Lung (tissue), 11 donors: ENCODE measurements at regions not wholly inside any gene's neighbourhood (a gene's known extent, or its start where the extent isn't known, plus 50 kb on each side); places are given as distances from the start of the nearest gene placed in this dataset.

ENCODE experiments used
- ATAC-seq: fragments of 200-7000 bp; cut with Tn5 transposase; one replicate; pipeline ENCODE4 v1.9.1; 2020; ENCODE audit warnings: moderate number of reproducible peaks; ENCODE audit not compliant: insufficient read depth, low FRiP score
- DNase-seq, 3 donors: peaks; one replicate each; pipeline ENCODE4 v3.0.0-alpha.2; 2013 to 2017
- H3K27ac ChIP-seq, 2 donors: one replicate each; pipeline ENCODE4 v1.5.1; 2013; ENCODE audit warnings: mild to moderate bottlenecking in 2 of 2, moderate library complexity in 2 of 2, control low read depth in 1 of 2, inconsistent platforms in 1 of 2, low read depth in 1 of 2, low read length in 1 of 2
- H3K27me3 ChIP-seq, 3 donors: one replicate each; pipeline ENCODE4 v1.5.1; 2013; ENCODE audit warnings: low read length in 2 of 3; ENCODE audit not compliant: control insufficient read depth in 3 of 3, insufficient read depth in 3 of 3
- H3K36me3 ChIP-seq, 4 donors: one replicate each; pipeline ENCODE4 v1.5.1; 2013; ENCODE audit warnings: low read length in 4 of 4, mild to moderate bottlenecking in 1 of 4, moderate library complexity in 1 of 4; ENCODE audit not compliant: control insufficient read depth in 4 of 4, insufficient read depth in 4 of 4
- H3K4me1 ChIP-seq, 5 donors: one replicate each; pipeline ENCODE4 v1.5.1; 2013; ENCODE audit warnings: low read length in 5 of 5, mild to moderate bottlenecking in 2 of 5, moderate library complexity in 1 of 5; ENCODE audit not compliant: control insufficient read depth in 5 of 5, insufficient read depth in 5 of 5
- H3K4me3 ChIP-seq: one replicate; pipeline ENCODE4 v1.5.1; 2013; ENCODE audit warnings: mild to moderate bottlenecking, control low read depth, moderate library complexity
- H3K9ac ChIP-seq, 2 donors: one replicate each; pipeline ENCODE4 v1.5.1; 2013; ENCODE audit warnings: low read length in 2 of 2, control low read depth in 1 of 2; ENCODE audit not compliant: insufficient read depth in 1 of 2
- H3K9me3 ChIP-seq, 4 donors: one replicate each; pipeline ENCODE4 v1.5.1; 2013; ENCODE audit warnings: low read length in 3 of 4, mild to moderate bottlenecking in 1 of 4, moderate library complexity in 1 of 4; ENCODE audit not compliant: control insufficient read depth in 4 of 4, insufficient read depth in 3 of 4
- CTCF ChIP-seq: IDR thresholded peaks from 2 replicates; pipeline ENCODE4 v1.5.1; 2012; ENCODE audit warnings: mild to moderate bottlenecking; ENCODE audit errors: control extremely low read depth, extremely low read depth
- WGBS, 2 donors: extraction: QIAGEN DNeasy Blood & Tissue Kit; methylation state at CpG; one replicate each; pipeline ENCODE4 v1.1.7; 2013; 5-methylcytosine and 5-hydroxymethylcytosine counted together
- donor health status: control.
- donor health status: control.
- donor health status: Bipolar disorder and iron deficiency.
- donor health status: healthy.
- donor health status: DM: yes; HTN: yes; CAD: no.

- H3K36me3 ChIP-seq = no peaks in the 10 kb centered on the region
- no peaks in the 10 kb centered on the region for H3K9me3 ChIP-seq
- no peak for TF ChIP-seq CTCF
Measured at GRCh38 chr17:13293421-13293820, 275.6 kb upstream of the ELAC2 start.

DNA sequence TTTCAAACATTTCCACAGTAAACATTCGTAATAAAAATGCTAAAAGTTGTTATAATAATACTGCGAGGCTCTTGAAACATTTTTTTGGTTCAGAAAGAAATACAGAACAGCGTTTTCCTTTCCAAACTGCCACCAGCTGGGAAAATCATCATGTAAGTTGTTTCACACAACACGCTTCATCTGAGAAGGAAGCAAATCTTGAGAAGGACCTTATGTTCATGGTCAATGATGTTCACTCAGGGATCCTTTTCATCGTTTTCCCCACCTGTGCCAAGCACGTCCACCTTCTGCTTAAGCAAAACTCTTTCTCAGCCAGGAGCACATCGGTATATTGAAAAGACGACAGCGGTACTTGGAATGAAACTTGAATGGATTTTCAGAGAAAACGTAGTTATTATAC is 274.5 kb upstream of the ELAC2 start:
- Histone ChIP-seq H3K36me3 (no peaks in the 10 kb centered on the region), H3K4me3 (no peak overlapping the region), H3K9ac (no peak overlapping the region), H3K27ac (no peak overlapping the region), H3K4me1 (peaks cover 0 to 3% (median 0%) of the 10 kb centered on the region in 5 donors), H3K9me3 (no peaks in the 10 kb centered on the region), H3K27me3 (no peaks in the 10 kb centered on the region)
- WGBS, 2 donors = 83 to 87% methylated on average over 10 of the region's 10 CpGs
- DNase-seq (peak; percentile 55 to 91 (median 90)), ATAC-seq (no peak)
- no peak for TF ChIP-seq CTCF

More at GRCh38 chr17:13293421-13293820, 275.6 kb upstream of the ELAC2 start:
- DNase-seq = no peak
- Histone ChIP-seq H3K27ac (no peak overlapping the region), H3K4me3 (no peak overlapping the region), H3K27me3 (no peaks in the 10 kb centered on the region), H3K9ac (no peak overlapping the region), H3K4me1 (peaks cover 0 to 3% (median 1%) of the 10 kb centered on the region in 5 donors)
- no peak for ATAC-seq

DNA sequence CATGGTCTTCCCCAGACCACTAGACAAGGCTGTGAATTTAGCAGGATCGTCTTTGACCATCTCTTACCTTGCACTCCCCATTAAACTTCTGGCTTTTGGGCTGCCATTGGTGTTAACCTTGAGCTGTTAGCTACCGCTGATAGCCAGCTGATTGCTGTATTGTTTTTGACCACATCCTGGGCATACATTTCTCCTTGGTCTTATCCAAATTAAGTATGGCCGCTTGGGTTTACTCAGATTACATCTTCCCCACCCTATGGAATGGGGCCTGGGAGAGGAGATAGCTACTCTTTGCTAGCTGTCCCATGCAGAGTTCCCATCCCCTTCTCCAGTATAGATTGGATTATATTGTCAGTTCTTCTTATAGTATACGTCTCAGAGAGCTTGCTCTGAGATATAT is 270.4 kb upstream of the ELAC2 start:
- WGBS, 2 donors = 87% methylated on average over 4 of the region's 4 CpGs
- no peak for ATAC-seq
- no peak overlapping the region for H3K9ac ChIP-seq
- H3K36me3 ChIP-seq = no peaks in the 10 kb centered on the region
- DNase-seq = no peak
- TF ChIP-seq CTCF = no peak
- H3K27me3 ChIP-seq = no peaks in the 10 kb centered on the region
- peaks cover 0 to 3% (median 0%) of the 10 kb centered on the region in 5 donors for H3K4me1 ChIP-seq
- H3K9me3 ChIP-seq = no peaks in the 10 kb centered on the region
- no peak overlapping the region for H3K4me3 ChIP-seq
- H3K27ac ChIP-seq = no peak overlapping the region

- H3K9me3 ChIP-seq = no peaks in the 10 kb centered on the region
- no peak for DNase-seq
- WGBS, 2 donors = 75 to 78% methylated on average over 6 of the region's 6 CpGs
- peaks cover 0 to 3% (median 0%) of the 10 kb centered on the region in 5 donors for H3K4me1 ChIP-seq
- ATAC-seq = no peak
- H3K27ac ChIP-seq = no peak overlapping the region
- TF ChIP-seq CTCF = no peak
- H3K9ac ChIP-seq = no peak overlapping the region
- H3K36me3 ChIP-seq = no peaks in the 10 kb centered on the region
- no peaks in the 10 kb centered on the region for H3K27me3 ChIP-seq
- no peak overlapping the region for H3K4me3 ChIP-seq
Measured at GRCh38 chr17:13287226-13287625, 269.4 kb upstream of the ELAC2 start.
